Tibial artery (tissue), 4 donors: ENCODE measurements at regions not wholly inside any gene's neighbourhood (a gene's known extent, or its start where the extent isn't known, plus 50 kb on each side); places are given as distances from the start of the nearest gene placed in this dataset.

Experiments
- DNase-seq, 2 donors: peaks; one replicate each; pipeline ENCODE4 v3.0.0-alpha.2; 2019
- H3K27ac ChIP-seq, 2 donors: fragments of 200-600 bp; sonication (generic) in 1 of 2; 1 replicate in 1 of 2; 2 replicates in 1 of 2; pipeline ENCODE4 v1.5.1; 2018 to 2019; ENCODE audit warnings: mild to moderate bottlenecking in 1 of 2
- H3K27me3 ChIP-seq, 2 donors: fragments of 200-600 bp; sonication (generic) in 1 of 2; one replicate each; pipeline versions ENCODE4 v1.5.1 to v1.6.0; 2016 to 2019
- H3K36me3 ChIP-seq, 3 donors: fragments of 200-600 bp; sonication (generic) in 2 of 3; one replicate each; pipeline ENCODE4 v1.5.1; 2016 to 2019; ENCODE audit warnings: mild to moderate bottlenecking in 2 of 3
- H3K4me1 ChIP-seq, 4 donors: fragments of 200-600 bp; sonication (generic) in 2 of 4; 1 replicate in 3 of 4; 2 replicates in 1 of 4; pipeline ENCODE4 v1.5.1; 2016 to 2019
- H3K4me3 ChIP-seq, 2 donors: fragments of 200-600 bp; sonication (generic) in 1 of 2; 1 replicate in 1 of 2; 2 replicates in 1 of 2; pipeline ENCODE4 v1.5.1; 2018 to 2019; ENCODE audit warnings: mild to moderate bottlenecking in 2 of 2
- H3K9me3 ChIP-seq, 3 donors: fragments of 200-600 bp; sonication (generic) in 1 of 3; one replicate each; pipeline ENCODE4 v1.5.1; 2016 to 2019
- CTCF ChIP-seq, 2 experiments: fragments of 200-600 bp in 1 of 2; fragments of 450-650 bp in 1 of 2; IDR thresholded peaks; one replicate each; pipeline ENCODE4 v1.5.1; 2017 to 2019; ENCODE audit warnings: antibody characterized with exemption in 2 of 2, mild to moderate bottlenecking in 1 of 2, moderate library complexity in 1 of 2
- intact Hi-C: fragments of 100-400 bp; cut with DNase I; formaldehyde crosslinking; loops from one replicate; pipeline ENCODE4 v1.15.0; 2023; ENCODE audit warnings: low total_unique reads

- intact Hi-C loops: no loop called here
- no peak for DNase-seq
- no peaks in the 10 kb centered on the region for H3K9me3 ChIP-seq
- H3K4me1 ChIP-seq: peaks cover 0 to 22% (median 8%) of the 10 kb centered on the region in 4 donors
- H3K27ac ChIP-seq: no peak overlapping the region
- no peak for TF ChIP-seq CTCF (IDR thresholded peaks at IDR 0.05)
- H3K4me3 ChIP-seq: no peak overlapping the region
- H3K27me3 ChIP-seq: no peaks in the 10 kb centered on the region
- no peaks in the 10 kb centered on the region for H3K36me3 ChIP-seq
These were observed 65.1 kb upstream of the ACSL3 start for GRCh38 chr2:222795450-222796357.

DNA sequence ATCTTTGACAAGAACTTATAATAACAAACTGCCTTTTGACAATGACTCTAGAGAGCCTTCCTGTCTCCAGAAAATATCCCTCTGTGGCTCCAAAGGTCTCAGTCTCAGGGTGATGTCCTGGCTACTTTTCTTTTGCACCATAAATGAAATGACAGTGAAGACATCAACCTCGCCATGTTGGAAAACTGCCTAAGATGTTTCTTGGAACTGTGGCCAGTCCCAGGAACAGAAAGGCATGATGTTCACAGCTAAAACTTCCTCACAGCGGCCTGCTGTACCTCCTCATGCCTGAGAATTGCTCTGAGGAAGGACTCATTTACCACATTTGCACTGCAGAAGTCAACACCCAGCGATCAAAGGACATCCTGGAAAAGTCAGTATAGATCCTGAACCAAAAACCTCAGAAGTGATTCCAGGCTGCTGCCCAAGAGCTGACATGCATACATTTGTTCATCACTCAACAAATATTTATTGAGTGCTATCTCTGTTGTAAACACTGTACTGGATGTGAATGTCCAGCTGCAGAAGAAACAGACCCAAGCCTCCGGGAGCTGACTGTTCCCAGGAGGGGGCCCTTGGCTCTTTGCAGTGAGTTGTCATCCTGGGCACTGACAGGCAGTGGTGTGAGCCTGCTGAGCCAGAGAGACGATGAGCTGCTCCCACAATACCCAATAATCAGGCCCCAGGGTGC lies 64.3 kb upstream of the ACSL3 start:
- Histone ChIP-seq H3K27ac (no peak overlapping the region), H3K4me1 (peaks cover 0 to 21% (median 8%) of the 10 kb centered on the region in 4 donors), H3K27me3 (no peaks in the 10 kb centered on the region), H3K36me3 (no peaks in the 10 kb centered on the region), H3K4me3 (no peak overlapping the region), H3K9me3 (no peaks in the 10 kb centered on the region)
- DNase-seq: no peak
- intact Hi-C loops: no loop called here
- no peak for TF ChIP-seq CTCF (IDR thresholded peaks at IDR 0.05)

GRCh38 chr2:222797261-222797660 lies 63.6 kb upstream of the ACSL3 start:
- Histone ChIP-seq H3K4me1 (peaks cover 0 to 14% (median 6%) of the 10 kb centered on the region in 4 donors), H3K9me3 (no peaks in the 10 kb centered on the region), H3K27ac (no peak overlapping the region), H3K4me3 (no peak overlapping the region), H3K36me3 (no peaks in the 10 kb centered on the region), H3K27me3 (no peaks in the 10 kb centered on the region)
- TF ChIP-seq CTCF (IDR thresholded peaks at IDR 0.05): no peak
- DNase-seq: no peak
- intact Hi-C loops: no loop called here

DNA sequence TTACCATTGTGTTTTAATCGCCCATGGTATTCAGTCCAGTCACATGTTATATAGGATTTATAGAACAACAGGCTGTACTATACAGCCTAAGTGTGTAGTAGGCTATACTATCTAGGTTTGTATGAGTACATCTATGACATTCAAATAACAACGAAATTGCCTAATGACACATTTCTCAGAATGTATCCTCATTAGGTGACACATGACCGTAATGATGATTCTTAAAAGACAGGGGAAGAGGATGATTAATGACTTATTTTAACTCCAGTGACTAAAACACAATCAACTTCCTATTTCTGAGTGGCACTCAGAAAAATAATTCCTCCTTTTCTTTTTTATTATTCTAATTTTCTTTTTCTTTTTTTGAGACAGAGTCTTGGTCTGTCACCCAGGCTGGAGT lies 63.0 kb upstream of the ACSL3 start:
- DNase-seq: no peak
- intact Hi-C loops: no loop called here
- no peaks in the 10 kb centered on the region for H3K27me3 ChIP-seq
- H3K9me3 ChIP-seq: no peaks in the 10 kb centered on the region
- H3K4me1 ChIP-seq: peaks cover 0 to 10% (median 5%) of the 10 kb centered on the region in 4 donors
- no peak overlapping the region for H3K27ac ChIP-seq
- H3K4me3 ChIP-seq: no peak overlapping the region
- TF ChIP-seq CTCF (IDR thresholded peaks at IDR 0.05): no peak
- no peaks in the 10 kb centered on the region for H3K36me3 ChIP-seq

GRCh38 chr2:222798528-222798927 lies 62.3 kb upstream of the ACSL3 start:
- Histone ChIP-seq H3K27me3 (no peaks in the 10 kb centered on the region), H3K27ac (no peak overlapping the region), H3K4me3 (no peak overlapping the region), H3K36me3 (no peaks in the 10 kb centered on the region), H3K9me3 (no peaks in the 10 kb centered on the region), H3K4me1 (peaks cover 0 to 10% (median 5%) of the 10 kb centered on the region in 4 donors)
- DNase-seq: no peak
- intact Hi-C loops: no loop called here
- TF ChIP-seq CTCF (IDR thresholded peaks at IDR 0.05): no peak
